SW480 (cell line): ENCODE measurements at regions not wholly inside any gene's neighbourhood (a gene's known extent, or its start where the extent isn't known, plus 50 kb on each side); places are given as distances from the start of the nearest gene placed in this dataset.
"Not testable (repeated sequence)": the region's sequence is repeated elsewhere in the genome, so short reads cannot be mapped to it uniquely, and the experiment has no call there.

ENCODE experiments used
- DNase-seq: peaks from one replicate; pipeline ENCODE4 v3.0.0-alpha.2; 2016; ENCODE audit warnings: low spot score

DNA sequence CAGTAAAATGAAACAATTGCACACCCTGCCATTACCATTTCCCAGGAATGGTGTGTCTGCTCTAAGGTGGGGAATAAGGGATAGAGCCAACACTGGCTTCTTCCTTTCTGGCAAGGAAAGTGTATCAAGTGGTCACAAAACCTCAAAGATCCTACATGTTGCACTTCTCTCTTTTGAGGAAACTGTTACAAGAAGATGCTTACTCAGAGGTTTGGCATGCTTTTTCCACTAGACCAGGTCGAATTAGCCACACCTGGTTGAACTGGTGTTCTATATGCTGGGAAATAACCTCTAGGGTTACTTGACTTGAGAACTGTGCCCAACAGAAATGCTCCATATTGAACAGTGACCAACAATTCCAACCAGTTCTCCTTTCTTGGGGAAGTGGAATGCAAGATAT lies 102.9 kb downstream of the LRRN1 start:
- no peak for DNase-seq

GRCh38 chr3:3906171-3906570 lies 106.9 kb downstream of the LRRN1 start:
- DNase-seq: no peak

DNA sequence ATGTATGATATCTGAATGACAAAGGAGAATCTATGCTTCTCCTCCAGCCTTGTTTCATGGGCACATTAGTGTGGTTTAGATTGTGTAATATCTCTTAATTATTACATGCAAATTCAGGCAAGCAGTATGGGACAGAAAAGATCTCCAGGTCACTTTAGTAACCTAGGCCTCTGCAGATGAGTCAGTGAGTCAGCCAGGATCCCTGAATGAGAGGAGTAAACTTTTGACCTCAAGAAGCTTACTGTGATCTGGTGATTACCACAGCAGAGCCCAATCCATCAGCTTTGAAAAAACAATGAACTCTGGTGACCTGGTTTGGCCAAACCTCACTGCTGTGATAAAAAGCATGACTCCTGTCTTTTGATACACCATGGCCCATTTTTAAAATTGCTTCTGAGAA lies 107.8 kb downstream of the LRRN1 start:
- no peak for DNase-seq

- no peak for DNase-seq
These were observed 119.5 kb downstream of the LRRN1 start for GRCh38 chr3:3918763-3919162.

DNA sequence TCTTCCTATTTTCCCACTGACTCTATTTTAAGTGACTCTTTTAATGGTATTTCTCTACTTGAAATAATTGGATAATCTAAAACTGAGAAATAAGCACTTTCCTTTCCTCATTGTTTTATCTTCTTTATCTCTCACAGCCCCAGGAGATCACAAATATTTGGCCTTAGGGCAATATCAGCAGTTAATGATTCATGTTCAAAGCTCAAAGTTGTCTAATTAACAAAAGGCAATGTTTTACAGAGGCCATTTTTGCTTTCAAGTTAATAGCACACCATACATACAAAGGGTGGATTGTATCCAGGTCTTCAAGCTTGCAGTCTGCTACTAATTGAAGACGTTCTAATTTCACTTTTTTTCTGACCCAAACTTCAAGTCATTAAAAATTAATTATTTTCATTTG lies 120.1 kb downstream of the LRRN1 start:
- no peak for DNase-seq

- DNase-seq: no peak
These were observed 124.4 kb downstream of the LRRN1 start for GRCh38 chr3:3923619-3924018.

DNA sequence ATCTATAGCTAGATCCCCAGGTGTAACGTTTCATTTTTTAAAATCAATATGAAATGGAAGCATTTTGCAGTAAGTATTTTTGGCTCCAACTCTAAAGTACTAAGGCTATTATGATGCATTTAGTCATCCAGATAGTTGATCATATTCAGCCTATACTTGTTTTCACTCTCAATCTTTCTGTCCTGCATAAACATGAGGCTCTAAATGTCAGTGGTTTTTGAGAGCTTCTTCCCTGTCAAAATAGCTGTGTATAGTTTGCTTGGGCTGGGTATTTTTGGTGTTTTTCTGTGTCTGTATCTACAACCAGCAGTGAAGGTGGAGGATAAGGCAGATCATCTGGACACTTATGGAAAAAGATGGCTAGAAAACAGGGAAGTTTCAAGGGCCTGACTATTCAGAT lies 128.0 kb downstream of the LRRN1 start:
- DNase-seq: no peak

DNA sequence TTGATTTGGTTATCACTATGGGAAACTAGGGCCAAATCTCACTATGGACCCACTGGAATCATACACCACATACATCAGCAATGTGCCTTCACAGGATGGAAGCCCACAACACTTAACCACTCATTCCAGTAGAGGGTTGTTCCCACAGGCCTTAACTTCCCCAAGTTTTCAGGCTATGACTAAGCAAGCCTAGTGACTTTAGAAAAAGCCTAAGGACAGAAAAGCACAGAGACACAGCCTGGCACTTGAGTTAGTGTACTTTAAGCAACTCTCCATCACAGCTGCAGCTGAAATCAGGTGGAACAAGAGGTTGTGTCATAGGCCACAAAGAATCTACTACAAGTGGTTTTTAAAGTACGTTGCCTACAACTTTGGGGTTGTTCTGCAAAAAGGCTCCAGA lies 128.7 kb downstream of the LRRN1 start:
- no peak for DNase-seq

DNA sequence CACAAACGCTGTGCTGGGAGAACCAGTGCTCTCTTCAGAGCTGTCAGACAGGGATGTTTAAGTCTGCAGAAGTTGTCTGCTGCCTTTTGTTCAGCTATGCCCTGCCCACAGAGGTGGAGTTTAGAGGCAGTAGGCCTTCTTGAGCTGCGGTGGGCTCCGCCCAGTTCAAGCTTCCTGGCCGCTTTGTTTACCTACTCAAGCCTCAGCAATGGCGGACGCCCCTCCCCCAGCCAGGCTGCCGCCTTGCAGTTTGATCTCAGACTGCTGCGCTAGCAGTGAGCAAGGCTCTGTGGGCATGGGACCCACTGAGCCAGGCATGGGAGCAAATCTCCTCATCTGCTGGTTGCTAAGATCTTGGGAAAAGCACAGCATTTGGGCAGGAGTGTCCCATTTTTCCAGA lies 142.1 kb downstream of the LRRN1 start:
- DNase-seq: not testable (repeated sequence)

DNA sequence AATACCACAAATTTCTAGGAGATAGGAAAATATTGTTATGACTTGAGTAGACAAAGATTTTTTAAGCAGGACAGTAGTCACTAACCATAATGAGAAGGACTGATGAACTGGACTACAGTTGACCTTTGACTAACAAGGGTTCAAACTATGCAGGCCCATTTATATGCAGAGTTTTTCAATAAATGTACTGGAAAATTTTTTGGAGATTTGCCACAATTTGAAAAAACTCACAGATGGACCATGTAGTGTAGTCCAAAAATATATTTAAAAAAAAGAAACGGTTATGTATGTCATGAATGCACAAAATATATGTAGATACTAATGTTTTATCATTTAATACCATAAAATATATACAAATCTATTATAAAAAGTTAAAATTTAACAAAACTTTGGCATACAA lies 151.8 kb downstream of the LRRN1 start:
- DNase-seq: no peak

DNA sequence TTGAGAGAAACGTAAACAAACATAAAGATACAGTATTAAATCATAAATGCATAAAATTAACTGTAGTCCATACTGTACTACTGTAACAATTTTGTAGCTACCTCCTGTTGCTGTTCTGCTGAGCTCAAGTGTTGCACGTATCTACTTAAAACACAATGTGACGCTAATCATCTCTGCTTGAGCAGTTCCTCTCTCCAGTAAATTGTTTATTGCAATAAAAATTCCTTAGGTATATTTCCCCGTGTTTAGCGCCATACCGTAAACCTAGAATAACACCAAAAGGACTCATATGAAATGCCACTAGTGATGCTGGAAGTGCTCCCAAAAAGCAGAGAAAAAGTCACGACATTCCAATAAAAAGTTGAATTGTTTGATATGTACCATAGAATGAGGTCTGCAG lies 152.3 kb downstream of the LRRN1 start:
- no peak for DNase-seq

GRCh38 chr3:3962867-3963266 lies 163.6 kb downstream of the LRRN1 start:
- peak; percentile 18 for DNase-seq

GRCh38 chr3:3984053-3984452 lies 184.8 kb downstream of the LRRN1 start:
- no peak for DNase-seq

DNA sequence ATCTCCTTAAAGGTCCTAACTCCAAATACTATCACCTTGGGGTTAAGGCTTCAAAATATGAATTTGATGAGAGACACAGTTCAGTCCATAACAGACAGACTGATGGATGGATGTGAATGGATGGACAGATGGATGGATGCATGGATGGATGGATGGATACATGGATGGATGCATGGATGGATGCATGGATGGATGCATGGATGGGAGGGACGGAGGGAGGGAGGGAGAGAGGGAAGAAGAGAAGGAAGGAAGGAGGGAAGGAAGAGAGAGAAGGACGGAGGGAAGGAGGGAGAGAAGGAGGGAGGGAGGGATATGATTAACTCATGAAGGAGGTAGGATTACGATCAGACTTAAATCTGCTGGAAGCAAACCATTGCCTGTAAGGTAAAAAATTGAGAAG lies 192.4 kb downstream of the LRRN1 start:
- no peak for DNase-seq

DNA sequence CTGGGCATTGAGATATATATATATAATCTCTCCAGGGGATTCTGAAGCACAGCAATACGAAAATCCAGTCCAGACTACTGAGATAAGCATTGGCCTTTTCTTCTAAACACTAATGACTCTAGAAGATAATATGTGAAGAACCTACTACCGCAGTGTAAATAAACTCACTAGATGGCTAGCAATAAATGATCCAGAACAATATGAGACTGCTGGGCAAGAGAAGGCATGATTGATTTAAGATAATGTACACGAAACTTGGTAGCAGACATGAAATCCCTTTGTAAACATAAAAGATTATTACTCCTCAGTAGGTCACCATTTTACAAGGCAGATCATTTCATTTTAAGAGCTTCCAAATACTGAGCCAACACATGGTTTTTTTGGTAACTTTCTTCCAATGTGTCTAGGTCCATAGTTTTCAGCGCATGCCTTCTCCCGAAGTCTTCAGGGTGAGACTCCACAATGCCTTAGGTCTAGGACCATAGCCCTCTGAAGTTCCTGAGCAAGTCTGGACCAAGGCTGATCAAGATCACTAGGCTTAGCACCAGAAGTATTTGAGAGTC lies 193.2 kb downstream of the LRRN1 start:
- DNase-seq: no peak

DNA sequence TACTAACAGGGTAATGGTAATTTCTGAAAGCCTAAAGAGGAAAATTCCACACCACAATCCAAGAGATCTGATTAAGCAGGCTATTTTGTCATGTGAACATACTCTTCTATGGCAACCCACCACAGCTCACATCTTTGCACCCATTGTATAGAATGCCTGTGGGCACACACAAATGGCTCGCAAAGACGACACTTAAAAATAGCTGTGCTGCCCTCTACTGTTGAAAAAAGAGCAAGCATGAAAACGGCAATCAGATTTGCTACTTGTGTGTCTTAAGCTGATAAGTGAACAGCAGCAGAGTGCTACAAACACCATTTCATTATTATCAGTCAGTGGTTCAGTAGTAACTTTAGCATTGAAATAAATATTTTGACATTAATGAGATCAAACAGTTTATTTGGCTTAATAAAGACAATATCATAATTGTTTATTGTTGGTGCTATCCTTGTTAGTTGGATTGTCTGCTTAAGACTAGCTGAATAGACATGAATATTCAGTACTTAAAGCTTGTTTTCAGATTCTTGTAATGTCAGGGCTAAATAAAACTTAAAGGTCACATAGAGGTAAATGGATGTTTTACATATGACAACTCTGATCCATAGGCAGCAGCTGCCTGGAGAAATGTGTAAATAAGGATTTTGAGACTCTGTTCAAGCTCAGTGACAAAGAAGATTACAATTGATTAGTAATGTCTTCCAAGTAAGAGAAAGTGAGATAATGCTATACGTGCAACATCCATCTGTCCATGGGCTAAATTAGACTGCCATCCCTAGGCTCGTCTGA lies 199.1 kb downstream of the LRRN1 start:
- peak; percentile 43 for DNase-seq

GRCh38 chr3:3999340-3999739 lies 200.1 kb downstream of the LRRN1 start:
- DNase-seq: not testable (repeated sequence)

GRCh38 chr3:4001976-4002375 lies 202.7 kb downstream of the LRRN1 start:
- no peak for DNase-seq

- no peak for DNase-seq
These were observed 207.1 kb downstream of the LRRN1 start for GRCh38 chr3:4006288-4006687.

- DNase-seq: no peak
These were observed 209.0 kb downstream of the LRRN1 start for GRCh38 chr3:4008205-4008604.

GRCh38 chr3:4011166-4011565 lies 211.9 kb downstream of the LRRN1 start:
- no peak for DNase-seq

GRCh38 chr3:4015426-4015825 lies 216.2 kb downstream of the LRRN1 start:
- DNase-seq: no peak

DNA sequence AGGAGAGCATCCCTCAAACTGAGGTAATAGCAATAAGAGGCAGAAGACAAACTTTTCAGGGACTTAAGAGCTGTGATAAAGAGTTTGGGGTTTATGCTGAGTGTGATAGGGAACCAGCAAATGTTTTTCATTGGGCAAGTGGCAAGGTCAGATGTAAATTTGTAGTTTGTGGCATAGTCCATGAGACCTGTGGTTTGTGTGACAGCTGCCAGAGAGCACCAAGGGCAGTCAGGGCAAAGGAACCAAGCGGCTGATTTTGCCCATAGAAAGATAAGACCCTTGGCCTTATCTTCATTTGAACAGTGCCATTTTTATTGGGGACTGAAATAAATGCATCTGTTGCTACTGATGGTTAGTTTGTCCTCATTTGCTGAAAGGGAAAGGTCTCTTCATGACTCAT lies 220.3 kb downstream of the LRRN1 start:
- no peak for DNase-seq

DNA sequence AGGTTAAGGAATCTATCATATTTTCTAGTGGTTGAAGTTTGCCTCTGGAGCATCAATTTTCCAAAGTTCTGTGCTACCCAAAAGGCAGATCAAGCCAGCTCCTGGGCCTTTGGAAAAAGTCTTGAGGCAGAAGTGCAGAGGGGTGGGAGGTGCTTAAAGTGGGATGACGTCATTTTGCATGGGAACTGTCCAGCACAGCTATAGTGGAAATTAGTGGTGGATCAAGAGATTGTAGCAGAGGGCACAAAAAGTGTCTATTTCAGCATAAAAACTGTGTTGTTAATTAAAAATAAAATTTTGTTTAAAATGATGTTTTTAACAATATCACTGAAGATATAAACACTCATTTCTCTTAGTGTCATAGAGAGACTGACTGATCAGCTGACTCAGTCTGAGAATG lies 221.9 kb downstream of the LRRN1 start:
- DNase-seq: no peak
